ENCODE measurements at regions not wholly inside any gene's neighbourhood (a gene's known extent, or its start where the extent isn't known, plus 50 kb on each side); places are given as distances from the start of the nearest gene placed in this dataset.

DNA sequence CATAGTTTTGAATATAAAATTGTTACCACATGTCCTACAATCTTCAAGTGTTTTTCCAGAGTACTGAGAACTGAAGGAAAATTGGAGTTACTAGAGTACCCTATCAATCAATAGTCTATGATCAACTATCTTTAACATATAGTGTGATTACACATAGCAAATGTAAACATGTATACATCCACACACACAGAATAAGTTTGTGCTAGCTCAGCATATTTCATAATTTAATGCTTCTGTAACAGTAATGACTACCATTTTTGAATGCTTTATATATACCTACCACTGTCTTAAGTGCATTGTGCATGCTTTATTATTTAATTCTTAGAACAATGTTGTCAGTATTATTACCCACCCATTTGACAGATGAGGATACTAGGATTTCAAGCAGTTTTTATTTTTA lies 523.9 kb downstream of the HAO1 start:
- TF ChIP-seq CTBP1 (IDR thresholded peaks at IDR 0.05; ENCODE audit: borderline replicate concordance) (no peak), SP1 (IDR thresholded peaks at IDR 0.05) (no peak)
